ENCODE measurements at regions not wholly inside any gene's neighbourhood (a gene's known extent, or its start where the extent isn't known, plus 50 kb on each side); places are given as distances from the start of the nearest gene placed in this dataset.

DNA sequence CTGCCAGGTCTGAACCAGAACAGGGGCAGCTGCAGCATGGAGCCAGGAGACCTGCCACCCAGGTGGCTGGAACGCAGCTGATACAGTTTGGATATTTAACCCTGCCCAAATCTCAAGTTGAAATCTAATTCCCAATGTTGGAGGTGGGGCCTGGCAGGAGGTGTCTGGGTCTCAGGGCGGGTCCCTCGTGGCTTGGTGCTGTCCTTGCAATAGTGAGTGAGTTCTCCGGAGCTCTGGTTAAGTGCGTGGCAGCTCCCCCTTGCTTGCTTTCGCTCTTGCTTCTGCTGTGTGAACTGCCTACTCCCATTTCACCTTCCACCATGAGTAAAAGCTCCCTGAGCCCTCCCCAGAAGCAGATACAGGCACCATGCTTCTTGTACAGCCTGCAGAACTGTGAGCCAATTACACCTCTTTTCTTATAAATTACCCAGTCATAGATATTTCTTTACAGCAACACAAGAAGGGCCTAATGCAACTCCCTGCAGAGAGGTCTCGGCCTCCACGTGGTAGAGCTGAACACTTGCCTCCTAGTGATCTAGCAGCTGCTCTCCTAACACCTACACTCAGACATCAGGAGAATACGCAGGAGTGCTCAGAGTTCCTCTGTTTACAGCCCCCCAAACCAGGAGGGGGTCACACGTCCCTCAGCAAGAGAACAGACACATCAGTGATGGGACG is 203.7 kb downstream of the CTTN start:
- no TSS peak for BruUV-seq (replicated peaks)
- Mint-ChIP-seq H3K9me3 (ENCODE audit: low read depth, unreplicated experiment) (no peaks in the 10 kb centered on the region), H3K36me3 (ENCODE audit: insufficient read depth, unreplicated experiment) (no peaks in the 10 kb centered on the region), H3K27ac (ENCODE audit: unreplicated experiment) (no peak overlapping the region), H3K4me3 (ENCODE audit: low read depth, unreplicated experiment) (no peak overlapping the region), H3K4me1 (ENCODE audit: low read depth, unreplicated experiment) (no peaks in the 10 kb centered on the region), H3K27me3 (ENCODE audit: unreplicated experiment) (no peaks in the 10 kb centered on the region)
- TF ChIP-seq, protein P1, sequence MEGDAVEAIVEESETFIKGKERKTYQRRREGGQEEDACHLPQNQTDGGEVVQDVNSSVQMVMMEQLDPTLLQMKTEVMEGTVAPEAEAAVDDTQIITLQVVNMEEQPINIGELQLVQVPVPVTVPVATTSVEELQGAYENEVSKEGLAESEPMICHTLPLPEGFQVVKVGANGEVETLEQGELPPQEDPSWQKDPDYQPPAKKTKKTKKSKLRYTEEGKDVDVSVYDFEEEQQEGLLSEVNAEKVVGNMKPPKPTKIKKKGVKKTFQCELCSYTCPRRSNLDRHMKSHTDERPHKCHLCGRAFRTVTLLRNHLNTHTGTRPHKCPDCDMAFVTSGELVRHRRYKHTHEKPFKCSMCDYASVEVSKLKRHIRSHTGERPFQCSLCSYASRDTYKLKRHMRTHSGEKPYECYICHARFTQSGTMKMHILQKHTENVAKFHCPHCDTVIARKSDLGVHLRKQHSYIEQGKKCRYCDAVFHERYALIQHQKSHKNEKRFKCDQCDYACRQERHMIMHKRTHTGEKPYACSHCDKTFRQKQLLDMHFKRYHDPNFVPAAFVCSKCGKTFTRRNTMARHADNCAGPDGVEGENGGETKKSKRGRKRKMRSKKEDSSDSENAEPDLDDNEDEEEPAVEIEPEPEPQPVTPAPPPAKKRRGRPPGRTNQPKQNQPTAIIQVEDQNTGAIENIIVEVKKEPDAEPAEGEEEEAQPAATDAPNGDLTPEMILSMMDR (IDR thresholded peaks at IDR 0.05; ENCODE audit: unreplicated experiment), result no peak
- CTCF ChIA-PET, result interaction anchor here (0.5 kb wide), 1 partner anchor 184 kb away, joined by 3 read pairs; no protein-coding TSS in a partner anchor
- intact Hi-C loops (cut with micrococcal nuclease; ENCODE audit: unreplicated experiment), result no loop called here
- DNase-seq, result no peak

DNA sequence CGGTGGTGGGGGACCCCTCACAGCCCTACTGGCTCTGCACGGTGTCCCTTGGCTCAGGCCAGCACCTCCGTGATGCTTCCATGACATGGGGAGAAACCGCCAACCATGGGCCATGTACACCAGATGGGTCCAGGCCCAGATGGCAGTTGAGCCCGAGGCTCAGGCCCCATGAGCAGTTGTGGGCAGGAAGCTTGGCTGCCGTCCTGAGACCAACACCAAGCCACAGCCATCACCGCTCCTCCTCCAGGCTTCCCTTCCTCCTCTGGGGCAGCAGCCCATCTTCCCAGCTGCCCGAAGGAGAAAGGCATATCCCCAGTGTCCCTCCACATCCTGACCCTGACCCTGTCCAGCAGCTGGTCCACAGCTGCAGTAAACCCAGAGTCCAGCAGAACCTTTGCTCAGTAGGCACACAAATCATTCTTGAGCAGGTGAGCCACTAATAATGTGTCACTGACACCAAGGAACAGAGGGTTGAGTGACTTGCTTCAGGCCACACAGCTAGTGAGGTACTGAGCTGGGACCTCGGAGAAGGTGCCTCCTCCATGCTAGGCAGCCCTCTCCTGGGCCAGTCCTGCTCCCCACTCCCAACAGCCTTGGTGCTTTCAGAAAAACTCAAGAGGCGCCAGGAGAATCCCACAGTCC is 204.9 kb downstream of the CTTN start:
- CTCF ChIA-PET, result no interaction called here
- Mint-ChIP-seq H3K27ac (ENCODE audit: unreplicated experiment) (no peak overlapping the region), H3K4me1 (ENCODE audit: low read depth, unreplicated experiment) (no peaks in the 10 kb centered on the region), H3K4me3 (ENCODE audit: low read depth, unreplicated experiment) (no peak overlapping the region), H3K36me3 (ENCODE audit: insufficient read depth, unreplicated experiment) (no peaks in the 10 kb centered on the region), H3K27me3 (ENCODE audit: unreplicated experiment) (no peaks in the 10 kb centered on the region), H3K9me3 (ENCODE audit: low read depth, unreplicated experiment) (no peaks in the 10 kb centered on the region)
- intact Hi-C loops (cut with micrococcal nuclease; ENCODE audit: unreplicated experiment), result no loop called here
- DNase-seq, result no peak
- TF ChIP-seq, protein P1 (IDR thresholded peaks at IDR 0.05; ENCODE audit: unreplicated experiment), result no peak
- BruUV-seq (replicated peaks), result no TSS peak

DNA sequence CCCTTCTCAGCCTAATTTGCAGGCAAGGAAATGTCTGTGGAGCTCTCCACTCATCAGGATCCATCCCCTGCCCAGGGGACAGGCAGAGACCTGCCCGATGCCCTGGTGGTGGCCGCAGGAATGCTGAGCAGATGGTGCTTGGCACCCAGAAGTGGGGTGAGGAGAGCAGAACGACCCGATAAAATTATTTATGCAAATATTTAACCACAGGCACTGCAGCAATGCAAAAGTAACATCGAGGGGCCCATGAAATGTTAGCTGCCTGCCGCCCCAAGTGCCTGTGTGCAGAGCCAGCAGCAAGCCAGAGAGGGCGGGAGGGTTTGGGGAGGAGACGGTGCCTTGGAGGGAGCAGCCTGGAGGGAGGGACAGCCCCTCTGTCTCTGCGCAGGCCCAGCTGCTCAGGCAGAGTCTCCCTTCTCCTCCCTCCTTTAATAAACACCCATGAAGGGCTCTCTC is 205.5 kb downstream of the CTTN start:
- no peaks in the 10 kb centered on the region for H3K27me3 Mint-ChIP-seq (ENCODE audit: unreplicated experiment)
- H3K27ac Mint-ChIP-seq (ENCODE audit: unreplicated experiment), result no peak overlapping the region
- DNase-seq, result no peak
- no peaks in the 10 kb centered on the region for H3K9me3 Mint-ChIP-seq (ENCODE audit: low read depth, unreplicated experiment)
- no TSS peak for BruUV-seq (replicated peaks)
- CTCF ChIA-PET, result no interaction called here
- H3K36me3 Mint-ChIP-seq (ENCODE audit: insufficient read depth, unreplicated experiment), result no peaks in the 10 kb centered on the region
- H3K4me1 Mint-ChIP-seq (ENCODE audit: low read depth, unreplicated experiment), result no peaks in the 10 kb centered on the region
- intact Hi-C loops (cut with micrococcal nuclease; ENCODE audit: unreplicated experiment), result no loop called here
- TF ChIP-seq, protein P1 (IDR thresholded peaks at IDR 0.05; ENCODE audit: unreplicated experiment), result no peak
- no peak overlapping the region for H3K4me3 Mint-ChIP-seq (ENCODE audit: low read depth, unreplicated experiment)

DNA sequence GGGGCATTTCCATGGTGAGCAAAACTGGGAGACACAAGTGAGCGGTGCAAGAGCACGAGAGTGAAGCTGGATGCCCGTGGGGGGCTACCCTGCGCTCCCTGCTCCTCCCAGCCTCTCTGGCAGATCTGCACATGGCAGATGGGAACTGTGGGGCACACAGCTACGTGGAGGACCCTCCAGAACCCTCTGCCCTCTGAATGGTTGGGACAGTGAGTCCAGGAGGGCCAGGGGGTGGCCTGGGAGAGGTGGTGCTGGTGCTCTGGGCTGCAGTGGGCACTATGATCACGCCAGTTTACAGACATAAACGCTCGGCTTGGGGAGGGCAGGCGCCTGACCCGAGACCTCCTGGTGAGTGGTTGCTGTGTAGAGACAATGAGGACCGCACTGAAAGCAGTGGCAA is 205.9 kb downstream of the CTTN start:
- Mint-ChIP-seq H3K36me3 (ENCODE audit: insufficient read depth, unreplicated experiment) (no peaks in the 10 kb centered on the region), H3K9me3 (ENCODE audit: low read depth, unreplicated experiment) (no peaks in the 10 kb centered on the region), H3K4me3 (ENCODE audit: low read depth, unreplicated experiment) (no peak overlapping the region), H3K4me1 (ENCODE audit: low read depth, unreplicated experiment) (no peaks in the 10 kb centered on the region), H3K27ac (ENCODE audit: unreplicated experiment) (no peak overlapping the region), H3K27me3 (ENCODE audit: unreplicated experiment) (no peaks in the 10 kb centered on the region)
- intact Hi-C loops (cut with micrococcal nuclease; ENCODE audit: unreplicated experiment), result no loop called here
- CTCF ChIA-PET, result no interaction called here
- DNase-seq, result no peak
- TF ChIP-seq, protein P1 (IDR thresholded peaks at IDR 0.05; ENCODE audit: unreplicated experiment), result no peak
- BruUV-seq (replicated peaks), result no TSS peak

Data from Calu3 (cell line).